ENCODE measurements at regions not wholly inside any gene's neighbourhood (a gene's known extent, or its start where the extent isn't known, plus 50 kb on each side); places are given as distances from the start of the nearest gene placed in this dataset.
"Not testable (repeated sequence)": the region's sequence is repeated elsewhere in the genome, so short reads cannot be mapped to it uniquely, and the experiment has no call there.

- Mint-ChIP-seq H3K9me3 (no peaks in the 10 kb centered on the region), H3K27me3 (ENCODE audit: low read depth) (no peaks in the 10 kb centered on the region), H3K4me1 (ENCODE audit: low read depth) (no peaks in the 10 kb centered on the region), H3K4me3 (no peak overlapping the region), H3K36me3 (ENCODE audit: insufficient read depth) (no peaks in the 10 kb centered on the region)
- ATAC-seq (no peak), DNase-seq (no peak)
Observed at GRCh38 chr5:57429513-57430120, 53.0 kb downstream of the ACTBL2 start.

DNA sequence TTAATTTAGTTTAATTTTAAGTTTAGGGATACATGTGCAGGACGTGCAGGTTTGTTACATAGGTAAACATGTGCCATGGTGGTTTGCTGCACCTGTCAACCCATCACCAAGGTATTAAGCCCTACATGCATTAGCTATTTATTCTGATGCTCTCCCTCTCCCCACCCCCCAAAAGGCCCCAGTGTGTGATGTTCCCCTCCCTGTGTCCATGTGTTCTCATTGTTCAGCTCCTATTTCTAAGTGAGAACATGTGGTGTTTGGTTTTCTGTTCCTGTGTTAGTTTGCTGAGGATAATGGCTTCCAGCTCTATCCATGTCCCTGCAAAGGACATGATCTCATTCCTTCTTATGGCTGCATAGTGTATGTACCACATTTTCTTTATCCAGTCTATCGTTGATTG, 53.6 kb downstream of the ACTBL2 start:
- H3K9me3 Mint-ChIP-seq; H3K27me3 Mint-ChIP-seq (ENCODE audit: low read depth); DNase-seq; H3K4me3 Mint-ChIP-seq; H3K36me3 Mint-ChIP-seq (ENCODE audit: insufficient read depth); ATAC-seq; H3K4me1 Mint-ChIP-seq (ENCODE audit: low read depth): not testable (repeated sequence)

GRCh38 chr5:57422993-57423392, 59.6 kb downstream of the ACTBL2 start:
- Mint-ChIP-seq H3K4me1 (ENCODE audit: low read depth) (no peaks in the 10 kb centered on the region), H3K27me3 (ENCODE audit: low read depth) (no peaks in the 10 kb centered on the region)
- no peak for ATAC-seq

GRCh38 chr5:57422341-57422740, 60.3 kb downstream of the ACTBL2 start:
- no peaks in the 10 kb centered on the region for H3K27me3 Mint-ChIP-seq (ENCODE audit: low read depth)
- no peaks in the 10 kb centered on the region for H3K9me3 Mint-ChIP-seq
- H3K4me3 Mint-ChIP-seq, result no peak overlapping the region
- DNase-seq, result no peak
- no peaks in the 10 kb centered on the region for H3K36me3 Mint-ChIP-seq (ENCODE audit: insufficient read depth)
- no peak for ATAC-seq
- H3K4me1 Mint-ChIP-seq (ENCODE audit: low read depth), result no peaks in the 10 kb centered on the region

More at GRCh38 chr5:57422993-57423392, 59.6 kb downstream of the ACTBL2 start:
- no peak for DNase-seq
- H3K9me3 Mint-ChIP-seq, result no peaks in the 10 kb centered on the region
- no peak overlapping the region for H3K4me3 Mint-ChIP-seq
- no peaks in the 10 kb centered on the region for H3K36me3 Mint-ChIP-seq (ENCODE audit: insufficient read depth)

- DNase-seq (no peak), ATAC-seq (no peak)
- H3K9me3 Mint-ChIP-seq, result no peaks in the 10 kb centered on the region
- no peaks in the 10 kb centered on the region for H3K27me3 Mint-ChIP-seq (ENCODE audit: low read depth)
- H3K4me3 Mint-ChIP-seq, result no peak overlapping the region
- H3K36me3 Mint-ChIP-seq (ENCODE audit: insufficient read depth), result no peaks in the 10 kb centered on the region
- no peaks in the 10 kb centered on the region for H3K4me1 Mint-ChIP-seq (ENCODE audit: low read depth)
Observed at GRCh38 chr5:57420801-57421200, 61.8 kb downstream of the ACTBL2 start.

DNA sequence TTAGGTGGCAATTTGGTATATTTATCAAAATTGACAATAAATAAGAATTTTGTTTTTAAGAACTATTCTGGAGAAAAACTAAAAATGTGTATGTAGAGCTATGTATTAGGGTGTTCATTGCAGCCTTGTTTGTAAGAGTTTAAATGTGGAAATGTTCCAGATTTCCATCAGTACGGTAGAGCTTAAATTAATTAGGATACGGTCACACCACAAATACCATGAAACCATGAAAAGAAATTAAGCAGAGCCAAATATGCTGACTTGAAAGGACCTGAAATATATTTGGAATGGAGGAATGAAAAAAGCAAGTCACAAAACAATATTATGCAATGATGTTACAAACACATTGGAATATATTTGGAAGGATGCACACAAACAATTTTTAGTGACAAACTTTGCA, 64.6 kb downstream of the ACTBL2 start:
- no peaks in the 10 kb centered on the region for H3K36me3 Mint-ChIP-seq (ENCODE audit: insufficient read depth)
- ATAC-seq (no peak), DNase-seq (no peak)
- H3K27me3 Mint-ChIP-seq (ENCODE audit: low read depth), result no peaks in the 10 kb centered on the region
- no peaks in the 10 kb centered on the region for H3K4me1 Mint-ChIP-seq (ENCODE audit: low read depth)
- H3K4me3 Mint-ChIP-seq, result no peak overlapping the region
- no peaks in the 10 kb centered on the region for H3K9me3 Mint-ChIP-seq

- Mint-ChIP-seq H3K4me3 (no peak overlapping the region), H3K9me3 (no peaks in the 10 kb centered on the region), H3K4me1 (ENCODE audit: low read depth) (no peaks in the 10 kb centered on the region), H3K36me3 (ENCODE audit: insufficient read depth) (no peaks in the 10 kb centered on the region), H3K27me3 (ENCODE audit: low read depth) (no peaks in the 10 kb centered on the region)
- no peak for ATAC-seq
- no peak for DNase-seq
Observed at GRCh38 chr5:57417320-57417719, 65.3 kb downstream of the ACTBL2 start.

- Mint-ChIP-seq H3K4me3 (no peak overlapping the region), H3K27me3 (ENCODE audit: low read depth) (no peaks in the 10 kb centered on the region), H3K36me3 (ENCODE audit: insufficient read depth) (no peaks in the 10 kb centered on the region), H3K4me1 (ENCODE audit: low read depth) (no peaks in the 10 kb centered on the region), H3K9me3 (no peaks in the 10 kb centered on the region)
- DNase-seq, result no peak
- no peak for ATAC-seq
Observed at GRCh38 chr5:57416278-57416994, 66.2 kb downstream of the ACTBL2 start.

- no peaks in the 10 kb centered on the region for H3K4me1 Mint-ChIP-seq (ENCODE audit: low read depth)
- no peaks in the 10 kb centered on the region for H3K9me3 Mint-ChIP-seq
- ATAC-seq (no peak), DNase-seq (no peak)
- no peaks in the 10 kb centered on the region for H3K36me3 Mint-ChIP-seq (ENCODE audit: insufficient read depth)
- no peaks in the 10 kb centered on the region for H3K27me3 Mint-ChIP-seq (ENCODE audit: low read depth)
- H3K4me3 Mint-ChIP-seq, result no peak overlapping the region
Observed at GRCh38 chr5:57414857-57415256, 67.8 kb downstream of the ACTBL2 start.

DNA sequence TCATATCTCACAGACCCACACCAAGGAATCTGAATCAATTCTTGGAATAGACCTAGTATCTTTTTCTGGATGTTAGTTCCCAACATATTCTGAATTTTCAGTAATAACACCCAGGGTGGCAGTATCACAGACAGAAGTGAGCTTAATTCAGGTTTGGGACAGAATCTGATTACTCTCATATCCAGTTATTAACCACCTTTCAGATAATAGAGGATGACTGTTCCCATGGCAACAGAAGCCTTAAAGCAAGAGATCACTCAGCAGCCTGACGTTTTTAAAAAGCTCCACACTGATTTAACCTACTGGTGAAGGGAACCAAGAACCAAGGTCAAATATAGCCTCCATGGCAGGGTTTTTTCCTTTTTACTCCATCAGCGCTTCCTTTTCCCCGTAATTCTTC, 68.4 kb downstream of the ACTBL2 start:
- Mint-ChIP-seq H3K36me3 (ENCODE audit: insufficient read depth) (no peaks in the 10 kb centered on the region), H3K4me3 (no peak overlapping the region), H3K27me3 (ENCODE audit: low read depth) (no peaks in the 10 kb centered on the region), H3K4me1 (ENCODE audit: low read depth) (no peaks in the 10 kb centered on the region), H3K9me3 (no peaks in the 10 kb centered on the region)
- DNase-seq, result no peak
- ATAC-seq, result no peak

DNA sequence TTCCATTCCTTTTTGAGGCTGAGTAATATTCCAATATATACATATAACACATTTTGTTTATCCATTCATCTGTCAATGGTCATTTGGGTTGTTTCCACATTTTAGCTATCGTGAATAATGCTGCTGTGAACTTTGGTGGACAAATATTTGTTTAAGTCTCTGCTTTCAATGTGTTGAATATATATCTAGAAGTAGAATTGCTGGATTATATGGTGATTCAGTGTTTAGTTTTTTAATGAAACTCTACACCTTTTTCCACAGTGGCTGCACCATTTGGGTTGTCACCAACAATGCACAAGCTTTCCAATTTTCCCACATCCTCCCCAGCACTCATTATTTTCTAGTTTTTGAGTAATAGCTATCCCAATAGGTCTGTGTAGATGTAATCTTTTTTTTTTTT, 69.5 kb downstream of the ACTBL2 start:
- Mint-ChIP-seq H3K4me3 (no peak overlapping the region), H3K4me1 (ENCODE audit: low read depth) (no peaks in the 10 kb centered on the region), H3K9me3 (no peaks in the 10 kb centered on the region), H3K27me3 (ENCODE audit: low read depth) (no peaks in the 10 kb centered on the region), H3K36me3 (ENCODE audit: insufficient read depth) (no peaks in the 10 kb centered on the region)
- DNase-seq, result no peak
- no peak for ATAC-seq

- H3K4me3 Mint-ChIP-seq, result no peak overlapping the region
- no peaks in the 10 kb centered on the region for H3K27me3 Mint-ChIP-seq (ENCODE audit: low read depth)
- DNase-seq (no peak), ATAC-seq (no peak)
- no peaks in the 10 kb centered on the region for H3K4me1 Mint-ChIP-seq (ENCODE audit: low read depth)
- no peaks in the 10 kb centered on the region for H3K36me3 Mint-ChIP-seq (ENCODE audit: insufficient read depth)
- H3K9me3 Mint-ChIP-seq, result no peaks in the 10 kb centered on the region
Observed at GRCh38 chr5:57412680-57413079, 69.9 kb downstream of the ACTBL2 start.

- Mint-ChIP-seq H3K4me1 (ENCODE audit: low read depth) (no peaks in the 10 kb centered on the region), H3K27me3 (ENCODE audit: low read depth) (no peaks in the 10 kb centered on the region), H3K9me3 (no peaks in the 10 kb centered on the region), H3K36me3 (ENCODE audit: insufficient read depth) (no peaks in the 10 kb centered on the region), H3K4me3 (no peak overlapping the region)
- no peak for ATAC-seq
- DNase-seq, result no peak
Observed at GRCh38 chr5:57411982-57412381, 70.6 kb downstream of the ACTBL2 start.

DNA sequence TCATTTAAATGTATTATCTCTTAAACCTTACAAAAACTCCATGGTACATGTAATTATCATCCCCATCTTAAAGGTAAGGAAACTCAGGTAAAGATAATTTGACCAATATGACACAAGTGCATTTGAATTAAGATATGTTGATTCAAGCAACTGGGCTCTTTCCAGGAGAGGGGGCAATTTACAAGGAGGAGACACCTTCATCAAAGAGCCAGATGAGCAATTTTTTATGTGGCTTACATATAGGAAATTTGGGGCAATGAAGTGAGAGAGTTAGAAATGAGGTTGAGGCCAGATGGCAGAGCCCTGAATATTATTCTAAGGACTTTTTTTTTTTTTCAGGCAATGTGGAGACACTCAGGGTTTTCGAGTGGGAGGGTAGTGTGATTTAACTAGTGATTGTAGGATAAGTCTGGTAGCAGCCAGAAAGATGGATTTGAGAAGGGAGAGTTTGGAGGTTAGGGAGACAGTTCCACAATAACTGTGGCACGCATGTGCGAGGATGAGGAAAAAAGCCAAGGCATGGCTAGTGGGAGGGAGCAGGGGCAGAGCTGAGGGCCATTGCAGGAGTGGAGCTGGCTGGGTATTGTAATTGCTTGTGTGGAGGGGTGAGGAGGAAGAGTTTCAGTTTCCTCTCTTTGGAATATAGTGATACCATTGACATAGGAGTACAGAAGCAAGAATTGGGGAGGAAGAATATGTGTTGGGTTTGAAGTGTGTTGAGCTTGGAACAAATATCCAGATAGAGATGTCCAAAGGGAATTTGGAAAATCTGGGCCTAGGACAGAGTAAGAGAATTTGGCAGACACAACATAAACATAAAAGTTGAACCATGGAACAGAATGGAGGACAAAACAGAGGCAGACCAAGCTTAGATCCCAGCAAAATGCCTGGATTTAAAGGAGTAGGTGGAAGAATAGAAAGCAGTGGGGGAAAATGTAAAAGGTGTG, 72.0 kb downstream of the ACTBL2 start:
- Mint-ChIP-seq H3K4me3 (no peak overlapping the region), H3K36me3 (ENCODE audit: insufficient read depth) (no peaks in the 10 kb centered on the region), H3K4me1 (ENCODE audit: low read depth) (no peaks in the 10 kb centered on the region), H3K27me3 (ENCODE audit: low read depth) (no peaks in the 10 kb centered on the region), H3K9me3 (no peaks in the 10 kb centered on the region)
- DNase-seq (no peak), ATAC-seq (no peak)

- DNase-seq (no peak), ATAC-seq (no peak)
- H3K36me3 Mint-ChIP-seq (ENCODE audit: insufficient read depth), result no peaks in the 10 kb centered on the region
- no peak overlapping the region for H3K4me3 Mint-ChIP-seq
- no peaks in the 10 kb centered on the region for H3K9me3 Mint-ChIP-seq
- no peaks in the 10 kb centered on the region for H3K4me1 Mint-ChIP-seq (ENCODE audit: low read depth)
- H3K27me3 Mint-ChIP-seq (ENCODE audit: low read depth), result peaks cover 1% of the 10 kb centered on the region
Observed at GRCh38 chr5:57408714-57409113, 73.9 kb downstream of the ACTBL2 start.

Data from activated T-cell treated with anti-CD3 and anti-CD28 coated beads, Interleukin-2, amount 50 U/mL, for 4 hours (primary cell).